SU-DHL-6 (cell line): ENCODE measurements at regions not wholly inside any gene's neighbourhood (a gene's known extent, or its start where the extent isn't known, plus 50 kb on each side); places are given as distances from the start of the nearest gene placed in this dataset.

Experiments
- H2AFZ ChIP-seq: fragments of 200-600 bp; sonication (generic); 2 replicates; pipeline ENCODE4 v1.6.1; 2014; ENCODE audit warnings: low read depth, mild to moderate bottlenecking, moderate library complexity, mixed read lengths, antibody characterized with exemption, low read length; ENCODE audit not compliant: severe bottlenecking
- H3F3A ChIP-seq: fragments of 200-600 bp; shearing (Covaris generic); 2 replicates; pipeline ENCODE4 v1.6.0; 2016; ENCODE audit warnings: antibody characterized with exemption, mild to moderate bottlenecking; ENCODE audit not compliant: insufficient read depth
- H3K27ac ChIP-seq: fragments of 200-600 bp; sonication (generic); 2 replicates; pipeline ENCODE4 v1.5.1; 2016; ENCODE audit warnings: low read depth, mild to moderate bottlenecking, low read length, moderate library complexity, mixed read lengths
- H3K27me3 ChIP-seq: fragments of 200-600 bp; sonication (generic), shearing (Covaris generic); 2 replicates; pipeline ENCODE4 v1.6.0; 2014; ENCODE audit warnings: mild to moderate bottlenecking, low read length
- H3K36me3 ChIP-seq: fragments of 200-600 bp; sonication (generic); 2 replicates; pipeline ENCODE4 v1.6.1; 2014; ENCODE audit warnings: mild to moderate bottlenecking, low read length, mixed read lengths
- H3K4me2 ChIP-seq: fragments of 300-600, 200-600 bp; shearing (Covaris generic), sonication (generic); 2 replicates; pipeline ENCODE4 v1.6.0; 2014; ENCODE audit warnings: low read length, low read depth, mild to moderate bottlenecking; ENCODE audit not compliant: poor library complexity, severe bottlenecking
- H3K4me3 ChIP-seq: fragments of 200-600 bp; sonication (generic); 2 replicates; pipeline ENCODE4 v1.5.1; 2014; ENCODE audit warnings: antibody characterized with exemption, low read length, mild to moderate bottlenecking, mixed read lengths; ENCODE audit not compliant: insufficient read depth, poor library complexity, severe bottlenecking
- H3K79me2 ChIP-seq: fragments of 200-600 bp; sonication (generic); 2 replicates; pipeline ENCODE4 v1.6.1; 2014; ENCODE audit warnings: mild to moderate bottlenecking, low read length, moderate library complexity; ENCODE audit not compliant: insufficient read depth
- H3K9ac ChIP-seq: fragments of 200-600 bp; sonication (generic); 2 replicates; pipeline ENCODE4 v1.7.0; 2014; ENCODE audit warnings: mild to moderate bottlenecking, low read length
- H3K9me2 ChIP-seq: fragments of 200-600 bp; sonication (generic); replicated peaks from 2 replicates; pipeline ENCODE4 v1.6.1; 2014; ENCODE audit warnings: low read length; ENCODE audit not compliant: insufficient read depth
- H3K9me3 ChIP-seq: fragments of 200-600 bp; sonication (generic); 2 replicates; pipeline ENCODE4 v1.6.1; 2014; ENCODE audit warnings: low read length, mixed read lengths; ENCODE audit not compliant: insufficient read depth
- H4K20me1 ChIP-seq: fragments of 200-600 bp; sonication (generic); 2 replicates; pipeline ENCODE4 v1.6.1; 2014; ENCODE audit warnings: low read depth, mild to moderate bottlenecking, antibody characterized with exemption, low read length, moderate library complexity, mixed read lengths
- CTCF ChIP-seq: fragments of 200-600 bp; sonication (generic); IDR thresholded peaks from one replicate; pipeline ENCODE4 v1.5.1; 2017; ENCODE audit warnings: antibody characterized with exemption, mild to moderate bottlenecking, low read length, moderate library complexity; ENCODE audit not compliant: insufficient read depth, poor library complexity, severe bottlenecking
- EZH2phosphoT487 ChIP-seq: fragments of 200-600 bp; sonication (generic), shearing (Covaris generic); conservative IDR thresholded peaks from 2 replicates; pipeline ENCODE4 v1.6.1; 2018; ENCODE audit warnings: mild to moderate bottlenecking, antibody characterized with exemption, low read length, moderate library complexity, mixed read lengths

DNA sequence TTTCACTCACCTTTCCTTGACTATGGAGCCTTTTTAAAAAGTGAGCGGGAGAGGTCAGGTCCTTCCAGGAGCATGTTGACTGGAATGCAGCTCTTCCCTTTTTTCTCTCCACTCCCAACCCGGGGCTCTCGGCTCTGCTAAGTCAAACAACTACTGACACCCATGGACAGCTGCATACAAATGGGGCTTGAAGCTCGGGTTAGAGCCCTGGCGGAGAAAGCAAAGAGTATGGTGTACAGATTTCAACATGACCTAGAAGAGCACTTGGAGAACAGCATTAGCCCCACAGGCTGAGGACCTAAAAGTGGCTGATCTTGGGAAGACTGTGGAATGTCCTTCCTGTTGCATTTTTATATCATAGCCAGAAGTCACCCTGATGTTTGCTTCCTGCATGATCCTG, 162.0 kb upstream of the STMND1 start:
- Histone ChIP-seq H4K20me1 (no peaks in the 10 kb centered on the region), H3K36me3 (no peaks in the 10 kb centered on the region), H3K4me2 (no peak overlapping the region), H3F3A (no peaks in the 10 kb centered on the region), H3K9me3 (no peaks in the 10 kb centered on the region), H3K79me2 (no peaks in the 10 kb centered on the region), H3K4me3 (no peak overlapping the region), H3K27me3 (no peaks in the 10 kb centered on the region), H3K9me2 (no peaks in the 10 kb centered on the region), H3K9ac (no peak overlapping the region), H2AFZ (no peak overlapping the region), H3K27ac (no peak overlapping the region)
- no peak for TF ChIP-seq CTCF

DNA sequence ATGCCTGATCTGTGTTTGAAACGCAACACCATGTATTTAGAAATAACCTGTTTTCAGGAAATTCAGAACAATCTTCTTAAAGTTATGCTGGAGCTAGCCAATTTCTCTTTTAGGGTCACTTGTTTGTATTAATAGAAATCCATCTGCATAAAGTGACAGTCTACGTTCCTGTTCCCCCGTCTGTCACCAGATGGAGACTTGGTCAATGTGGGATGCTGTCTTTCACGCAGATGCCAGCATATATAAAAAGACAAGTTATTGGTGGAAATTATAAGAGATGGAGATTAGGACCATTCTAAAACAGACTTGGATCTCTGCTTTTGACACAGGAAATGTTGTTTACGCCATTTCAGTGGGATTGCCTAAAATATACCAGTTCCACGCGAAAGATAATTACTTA, 162.5 kb upstream of the STMND1 start:
- Histone ChIP-seq H3K4me2 (no peak overlapping the region), H3K9me2 (no peaks in the 10 kb centered on the region), H3K9me3 (no peaks in the 10 kb centered on the region), H3K79me2 (no peaks in the 10 kb centered on the region), H4K20me1 (no peaks in the 10 kb centered on the region), H3F3A (no peaks in the 10 kb centered on the region), H2AFZ (no peak overlapping the region), H3K27me3 (no peaks in the 10 kb centered on the region), H3K9ac (no peak overlapping the region), H3K27ac (no peak overlapping the region), H3K36me3 (no peaks in the 10 kb centered on the region), H3K4me3 (no peak overlapping the region)
- TF ChIP-seq EZH2phosphoT487 (no peak), CTCF (no peak)

- no peak overlapping the region for H3K4me2 ChIP-seq
- H3K36me3 ChIP-seq: no peaks in the 10 kb centered on the region
- no peak overlapping the region for H2AFZ ChIP-seq
- no peaks in the 10 kb centered on the region for H3K27me3 ChIP-seq
- H3K9me2 ChIP-seq: no peaks in the 10 kb centered on the region
- H3K27ac ChIP-seq: no peak overlapping the region
- no peak overlapping the region for H3K4me3 ChIP-seq
- no peak overlapping the region for H3K9ac ChIP-seq
- no peak for TF ChIP-seq EZH2phosphoT487
- no peak for TF ChIP-seq CTCF
- no peaks in the 10 kb centered on the region for H3K9me3 ChIP-seq
- H4K20me1 ChIP-seq: no peaks in the 10 kb centered on the region
- no peaks in the 10 kb centered on the region for H3K79me2 ChIP-seq
- H3F3A ChIP-seq: no peaks in the 10 kb centered on the region
Observed at GRCh38 chr6:16936893-16937292, 165.0 kb upstream of the STMND1 start.

GRCh38 chr6:16933961-16934360, 167.9 kb upstream of the STMND1 start:
- TF ChIP-seq EZH2phosphoT487 (no peak), CTCF (no peak)
- no peak overlapping the region for H3K27ac ChIP-seq
- no peaks in the 10 kb centered on the region for H3F3A ChIP-seq
- no peak overlapping the region for H2AFZ ChIP-seq
- H3K9me2 ChIP-seq: no peaks in the 10 kb centered on the region
- no peaks in the 10 kb centered on the region for H4K20me1 ChIP-seq
- H3K9ac ChIP-seq: no peak overlapping the region
- H3K27me3 ChIP-seq: no peaks in the 10 kb centered on the region
- no peak overlapping the region for H3K4me3 ChIP-seq
- no peak overlapping the region for H3K4me2 ChIP-seq
- no peaks in the 10 kb centered on the region for H3K9me3 ChIP-seq
- no peaks in the 10 kb centered on the region for H3K36me3 ChIP-seq
- no peaks in the 10 kb centered on the region for H3K79me2 ChIP-seq
